Hepatocyte (in vitro differentiated cells): ENCODE measurements at regions not wholly inside any gene's neighbourhood (a gene's known extent, or its start where the extent isn't known, plus 50 kb on each side); places are given as distances from the start of the nearest gene placed in this dataset.

ENCODE experiments used
- DNase-seq: peaks from one replicate; pipeline ENCODE4 v3.0.0-alpha.2; 2016; ENCODE audit warnings: low spot score
- H2AFZ ChIP-seq: fragments of 200-600 bp; sonication (generic); 2 replicates; pipeline ENCODE4 v1.6.0; 2016; ENCODE audit warnings: antibody characterized with exemption, mild to moderate bottlenecking
- H3K27ac ChIP-seq: fragments of 200-600 bp; sonication (generic); 2 replicates; pipeline ENCODE4 v1.5.1; 2016; ENCODE audit warnings: mild to moderate bottlenecking
- H3K27me3 ChIP-seq: fragments of 200-600 bp; sonication (generic); 2 replicates; pipeline ENCODE4 v1.6.1; 2016
- H3K36me3 ChIP-seq: fragments of 200-600 bp; sonication (generic); replicated peaks from 2 replicates; pipeline ENCODE4 v1.5.1; 2016; ENCODE audit warnings: low read depth; ENCODE audit not compliant: insufficient read depth
- H3K4me1 ChIP-seq: fragments of 200-600 bp; sonication (generic); 2 replicates; pipeline ENCODE4 v1.5.1; 2016; ENCODE audit warnings: mild to moderate bottlenecking, moderate library complexity; ENCODE audit not compliant: insufficient read depth
- H3K4me2 ChIP-seq: fragments of 200-600 bp; sonication (generic); 2 replicates; pipeline ENCODE4 v1.6.0; 2016
- H3K4me3 ChIP-seq: fragments of 200-600 bp; sonication (generic); 2 replicates; pipeline ENCODE4 v1.5.1; 2016; ENCODE audit warnings: mild to moderate bottlenecking
- H3K79me2 ChIP-seq: fragments of 200-600 bp; sonication (generic); 2 replicates; pipeline ENCODE4 v1.6.0; 2017; ENCODE audit warnings: mild to moderate bottlenecking
- H3K9me2 ChIP-seq: fragments of 200-600 bp; sonication (generic); replicated peaks from 2 replicates; pipeline ENCODE4 v1.6.0; 2017; ENCODE audit warnings: mild to moderate bottlenecking; ENCODE audit not compliant: insufficient read depth
- H3K9me3 ChIP-seq: fragments of 200-600 bp; sonication (generic); 2 replicates; pipeline ENCODE4 v1.5.1; 2016; ENCODE audit warnings: low read depth, mild to moderate bottlenecking
- H4K20me1 ChIP-seq: fragments of 200-600 bp; sonication (generic); 2 replicates; pipeline ENCODE4 v1.6.0; 2016; ENCODE audit warnings: mild to moderate bottlenecking; ENCODE audit not compliant: insufficient read depth, poor library complexity, severe bottlenecking
- EZH2 ChIP-seq: fragments of 200-600 bp; sonication (generic); IDR thresholded peaks from 2 replicates; pipeline ENCODE4 v1.6.1; 2016; ENCODE audit warnings: antibody characterized with exemption, mild to moderate bottlenecking, borderline replicate concordance
- EZH2phosphoT487 ChIP-seq: fragments of 200-600 bp; sonication (generic); IDR thresholded peaks from one replicate; pipeline ENCODE4 v1.6.1; 2018; ENCODE audit warnings: antibody characterized with exemption, mild to moderate bottlenecking, low read depth, moderate library complexity; ENCODE audit not compliant: unreplicated experiment, severe bottlenecking
- WGBS: methylation state at CpG from one replicate; pipeline ENCODE4 v1.1.6; 2016; ENCODE audit warnings: low lambda C conversion rate; ENCODE audit errors: missing lambda C conversion rate; 5-methylcytosine and 5-hydroxymethylcytosine counted together
- TF ChIP-seq, protein P1 (sequence below): fragments of 200-600 bp; sonication (generic); IDR thresholded peaks from 2 replicates; pipeline ENCODE4 v1.5.1; 2016; ENCODE audit warnings: antibody characterized with exemption, mild to moderate bottlenecking; ENCODE audit not compliant: poor library complexity

DNA sequence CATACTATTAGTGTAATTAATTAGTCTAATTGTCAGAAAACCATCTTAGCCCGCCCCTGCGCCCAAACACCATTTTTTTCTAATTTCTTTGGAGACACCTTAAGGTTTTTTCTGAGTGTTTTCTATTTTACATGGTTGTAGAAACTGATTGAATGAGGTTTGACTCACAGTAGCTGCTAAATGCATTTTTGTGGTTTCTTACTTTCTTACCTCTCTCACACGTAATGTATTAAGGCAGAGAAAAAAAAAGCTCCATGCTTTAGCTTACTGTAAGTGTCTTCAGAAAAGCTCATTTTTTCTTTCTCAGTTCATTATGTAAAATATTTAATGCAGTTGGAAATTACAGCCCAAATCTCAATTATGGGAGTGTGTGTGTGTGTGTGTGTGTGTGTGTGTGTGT, 548.5 kb upstream of the LRRTM4 start:
- H3K27ac ChIP-seq = no peak overlapping the region
- no peak overlapping the region for H2AFZ ChIP-seq
- H3K4me2 ChIP-seq = no peak overlapping the region
- DNase-seq = no peak
- no peak overlapping the region for H3K4me3 ChIP-seq
- no peaks in the 10 kb centered on the region for H4K20me1 ChIP-seq
- H3K9me2 ChIP-seq = no peaks in the 10 kb centered on the region
- H3K36me3 ChIP-seq = no peaks in the 10 kb centered on the region
- 88% methylated on average over 3 of the region's 3 CpGs for WGBS
- TF ChIP-seq, protein P1, sequence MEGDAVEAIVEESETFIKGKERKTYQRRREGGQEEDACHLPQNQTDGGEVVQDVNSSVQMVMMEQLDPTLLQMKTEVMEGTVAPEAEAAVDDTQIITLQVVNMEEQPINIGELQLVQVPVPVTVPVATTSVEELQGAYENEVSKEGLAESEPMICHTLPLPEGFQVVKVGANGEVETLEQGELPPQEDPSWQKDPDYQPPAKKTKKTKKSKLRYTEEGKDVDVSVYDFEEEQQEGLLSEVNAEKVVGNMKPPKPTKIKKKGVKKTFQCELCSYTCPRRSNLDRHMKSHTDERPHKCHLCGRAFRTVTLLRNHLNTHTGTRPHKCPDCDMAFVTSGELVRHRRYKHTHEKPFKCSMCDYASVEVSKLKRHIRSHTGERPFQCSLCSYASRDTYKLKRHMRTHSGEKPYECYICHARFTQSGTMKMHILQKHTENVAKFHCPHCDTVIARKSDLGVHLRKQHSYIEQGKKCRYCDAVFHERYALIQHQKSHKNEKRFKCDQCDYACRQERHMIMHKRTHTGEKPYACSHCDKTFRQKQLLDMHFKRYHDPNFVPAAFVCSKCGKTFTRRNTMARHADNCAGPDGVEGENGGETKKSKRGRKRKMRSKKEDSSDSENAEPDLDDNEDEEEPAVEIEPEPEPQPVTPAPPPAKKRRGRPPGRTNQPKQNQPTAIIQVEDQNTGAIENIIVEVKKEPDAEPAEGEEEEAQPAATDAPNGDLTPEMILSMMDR = no peak
- no peak for TF ChIP-seq EZH2
- no peak for TF ChIP-seq EZH2phosphoT487
- no peaks in the 10 kb centered on the region for H3K9me3 ChIP-seq
- H3K4me1 ChIP-seq = no peaks in the 10 kb centered on the region
- no peaks in the 10 kb centered on the region for H3K79me2 ChIP-seq
- no peaks in the 10 kb centered on the region for H3K27me3 ChIP-seq

DNA sequence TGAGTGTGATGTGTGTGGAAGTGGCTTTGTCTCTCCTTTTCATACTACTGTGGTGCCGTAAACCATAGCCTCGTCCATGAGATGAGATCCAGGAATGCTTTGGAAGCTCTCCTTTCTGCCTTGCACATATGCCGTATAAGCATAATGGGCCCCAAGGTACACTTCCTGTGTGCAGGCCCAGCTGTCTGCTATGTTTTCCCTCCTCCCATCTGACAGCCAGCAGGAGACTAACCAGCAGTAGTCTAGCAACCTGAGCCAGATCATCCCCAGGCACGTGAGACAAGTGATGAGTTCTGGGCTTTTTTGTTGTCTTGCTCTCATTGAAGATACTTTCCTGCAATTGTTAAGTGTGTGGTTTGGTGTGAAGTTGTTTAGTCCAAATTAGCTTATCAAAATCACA, 555.5 kb upstream of the LRRTM4 start:
- no peak for DNase-seq

DNA sequence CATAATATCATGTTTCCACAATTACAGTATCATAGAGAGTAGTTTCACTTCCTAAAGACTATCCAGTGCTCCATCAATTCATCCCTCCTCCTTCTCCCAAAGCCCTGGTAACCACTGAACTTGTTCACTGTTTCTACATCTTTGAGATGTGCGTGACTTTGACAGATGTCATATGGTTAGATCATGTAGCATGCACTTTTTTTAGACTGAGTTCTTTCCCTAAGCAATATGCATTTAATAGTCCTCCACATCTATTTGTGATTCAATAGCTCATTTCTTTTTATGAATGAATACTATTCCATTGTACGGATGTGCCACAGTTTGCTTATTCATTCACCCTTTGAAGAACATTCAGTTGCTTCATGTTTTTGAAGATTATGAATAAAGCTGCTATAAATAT, 560.4 kb upstream of the LRRTM4 start:
- Histone ChIP-seq H3K4me3 (no peak overlapping the region), H2AFZ (no peak overlapping the region), H3K27me3 (no peaks in the 10 kb centered on the region), H3K79me2 (no peaks in the 10 kb centered on the region), H3K36me3 (no peaks in the 10 kb centered on the region), H3K9me3 (no peaks in the 10 kb centered on the region), H3K9me2 (no peaks in the 10 kb centered on the region), H3K27ac (no peak overlapping the region), H3K4me2 (no peak overlapping the region), H3K4me1 (no peaks in the 10 kb centered on the region), H4K20me1 (no peaks in the 10 kb centered on the region)
- no peak for DNase-seq
- TF ChIP-seq, protein P1 = no peak
- TF ChIP-seq EZH2 (no peak), EZH2phosphoT487 (no peak)
- 95% methylated on average over 2 of the region's 2 CpGs for WGBS

More for the DNA sequence above, 555.5 kb upstream of the LRRTM4 start:
- H3K4me1 ChIP-seq = no peaks in the 10 kb centered on the region
- H3K9me2 ChIP-seq = no peaks in the 10 kb centered on the region
- H3K9me3 ChIP-seq = no peaks in the 10 kb centered on the region
- H3K36me3 ChIP-seq = no peaks in the 10 kb centered on the region
- H4K20me1 ChIP-seq = no peaks in the 10 kb centered on the region
- H3K4me2 ChIP-seq = no peak overlapping the region
- no peak overlapping the region for H3K4me3 ChIP-seq
- H3K27ac ChIP-seq = no peak overlapping the region
- no peaks in the 10 kb centered on the region for H3K27me3 ChIP-seq
- H3K79me2 ChIP-seq = no peaks in the 10 kb centered on the region
- no peak overlapping the region for H2AFZ ChIP-seq
- TF ChIP-seq EZH2phosphoT487 (no peak), EZH2 (no peak)
- TF ChIP-seq, protein P1 = no peak
- 59% methylated on average over 4 of the region's 4 CpGs for WGBS

DNA sequence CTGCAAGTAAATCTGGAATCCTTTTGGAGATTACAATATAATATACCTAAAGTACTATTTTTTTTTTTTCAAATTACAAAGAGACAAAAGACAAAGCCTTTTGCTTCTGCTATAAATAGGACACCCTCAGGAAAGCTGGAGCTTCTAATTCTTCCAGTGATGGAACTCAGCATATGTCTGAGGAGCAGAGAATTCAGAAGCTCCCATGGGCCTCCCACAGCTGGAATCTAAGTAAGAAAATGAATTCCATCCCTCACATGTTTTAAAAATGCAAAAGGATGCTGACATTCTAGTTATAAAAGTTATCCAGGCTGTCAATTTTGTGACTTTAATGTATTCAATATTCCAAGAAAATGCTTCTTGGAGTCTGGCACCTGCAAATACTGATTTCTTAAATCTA, 571.3 kb upstream of the LRRTM4 start:
- Histone ChIP-seq H3K27ac (no peak overlapping the region), H3K9me3 (no peaks in the 10 kb centered on the region), H3K4me1 (no peaks in the 10 kb centered on the region), H2AFZ (no peak overlapping the region), H3K4me2 (no peak overlapping the region), H4K20me1 (no peaks in the 10 kb centered on the region), H3K27me3 (no peaks in the 10 kb centered on the region), H3K79me2 (no peaks in the 10 kb centered on the region), H3K4me3 (no peak overlapping the region), H3K9me2 (no peaks in the 10 kb centered on the region), H3K36me3 (no peaks in the 10 kb centered on the region)
- no peak for DNase-seq
- TF ChIP-seq EZH2 = no peak
- no peak for TF ChIP-seq EZH2phosphoT487
- TF ChIP-seq, protein P1 = no peak
